ENCODE measurements at regions not wholly inside any gene's neighbourhood (a gene's known extent, or its start where the extent isn't known, plus 50 kb on each side); places are given as distances from the start of the nearest gene placed in this dataset.

- Histone ChIP-seq H3F3A (ENCODE audit: insufficient read depth) (no peaks in the 10 kb centered on the region), H3K4me2 (ENCODE audit: low read depth, low read length, poor library complexity, severe bottlenecking) (no peak overlapping the region), H3K9me3 (ENCODE audit: insufficient read depth, low read length) (no peaks in the 10 kb centered on the region), H3K9me2 (replicated peaks; ENCODE audit: insufficient read depth, low read length) (no peaks in the 10 kb centered on the region), H2AFZ (ENCODE audit: low read depth, low read length, severe bottlenecking) (no peak overlapping the region), H4K20me1 (ENCODE audit: low read depth, low read length) (no peaks in the 10 kb centered on the region), H3K27me3 (ENCODE audit: low read length) (no peaks in the 10 kb centered on the region), H3K9ac (ENCODE audit: low read length) (no peak overlapping the region), H3K27ac (ENCODE audit: low read depth, low read length) (no peak overlapping the region), H3K79me2 (ENCODE audit: insufficient read depth, low read length) (no peaks in the 10 kb centered on the region), H3K4me3 (ENCODE audit: insufficient read depth, low read length, poor library complexity, severe bottlenecking) (no peak overlapping the region), H3K36me3 (ENCODE audit: low read length) (no peaks in the 10 kb centered on the region)
- TF ChIP-seq CTCF (IDR thresholded peaks at IDR 0.05; ENCODE audit: insufficient read depth, low read length, poor library complexity, severe bottlenecking) (no peak), EZH2phosphoT487 (conservative IDR thresholded peaks at IDR 0.05; ENCODE audit: low read length) (no peak)
Observed at GRCh38 chr10:90587081-90587491, 270.8 kb downstream of the HTR7 start.

GRCh38 chr10:90587561-90587960 is 270.3 kb downstream of the HTR7 start:
- H3K27me3 ChIP-seq (ENCODE audit: low read length): no peaks in the 10 kb centered on the region
- H3K36me3 ChIP-seq (ENCODE audit: low read length): no peaks in the 10 kb centered on the region
- H3F3A ChIP-seq (ENCODE audit: insufficient read depth): no peaks in the 10 kb centered on the region
- H2AFZ ChIP-seq (ENCODE audit: low read depth, low read length, severe bottlenecking): no peak overlapping the region
- no peak overlapping the region for H3K4me3 ChIP-seq (ENCODE audit: insufficient read depth, low read length, poor library complexity, severe bottlenecking)
- no peak overlapping the region for H3K4me2 ChIP-seq (ENCODE audit: low read depth, low read length, poor library complexity, severe bottlenecking)
- H3K9me3 ChIP-seq (ENCODE audit: insufficient read depth, low read length): no peaks in the 10 kb centered on the region
- no peak for TF ChIP-seq EZH2phosphoT487 (conservative IDR thresholded peaks at IDR 0.05; ENCODE audit: low read length)
- TF ChIP-seq CTCF (IDR thresholded peaks at IDR 0.05; ENCODE audit: insufficient read depth, low read length, poor library complexity, severe bottlenecking): no peak
- no peak overlapping the region for H3K9ac ChIP-seq (ENCODE audit: low read length)
- no peaks in the 10 kb centered on the region for H3K79me2 ChIP-seq (ENCODE audit: insufficient read depth, low read length)
- no peaks in the 10 kb centered on the region for H3K9me2 ChIP-seq (replicated peaks; ENCODE audit: insufficient read depth, low read length)
- no peaks in the 10 kb centered on the region for H4K20me1 ChIP-seq (ENCODE audit: low read depth, low read length)
- H3K27ac ChIP-seq (ENCODE audit: low read depth, low read length): no peak overlapping the region

- Histone ChIP-seq H3K27ac (ENCODE audit: low read depth, low read length) (no peak overlapping the region), H2AFZ (ENCODE audit: low read depth, low read length, severe bottlenecking) (no peak overlapping the region), H3K79me2 (ENCODE audit: insufficient read depth, low read length) (no peaks in the 10 kb centered on the region), H3K4me2 (ENCODE audit: low read depth, low read length, poor library complexity, severe bottlenecking) (no peak overlapping the region), H3K4me3 (ENCODE audit: insufficient read depth, low read length, poor library complexity, severe bottlenecking) (no peak overlapping the region), H3K36me3 (ENCODE audit: low read length) (no peaks in the 10 kb centered on the region), H3F3A (ENCODE audit: insufficient read depth) (no peaks in the 10 kb centered on the region), H3K27me3 (ENCODE audit: low read length) (no peaks in the 10 kb centered on the region), H3K9ac (ENCODE audit: low read length) (no peak overlapping the region), H3K9me3 (ENCODE audit: insufficient read depth, low read length) (no peaks in the 10 kb centered on the region), H4K20me1 (ENCODE audit: low read depth, low read length) (no peaks in the 10 kb centered on the region), H3K9me2 (replicated peaks; ENCODE audit: insufficient read depth, low read length) (no peaks in the 10 kb centered on the region)
- TF ChIP-seq CTCF (IDR thresholded peaks at IDR 0.05; ENCODE audit: insufficient read depth, low read length, poor library complexity, severe bottlenecking) (no peak), EZH2phosphoT487 (conservative IDR thresholded peaks at IDR 0.05; ENCODE audit: low read length) (no peak)
Observed at GRCh38 chr10:90588222-90588621, 269.6 kb downstream of the HTR7 start.

All from SU-DHL-6 (cell line).